GDM1 (cell line): ENCODE measurements at regions not wholly inside any gene's neighbourhood (a gene's known extent, or its start where the extent isn't known, plus 50 kb on each side); places are given as distances from the start of the nearest gene placed in this dataset.
"Not testable (repeated sequence)": the region's sequence is repeated elsewhere in the genome, so short reads cannot be mapped to it uniquely, and the experiment has no call there.

Experiments
- DNase-seq: peaks from one replicate; lab custom pipeline; 2025; lab: John Stamatoyannopoulos, UW

DNA sequence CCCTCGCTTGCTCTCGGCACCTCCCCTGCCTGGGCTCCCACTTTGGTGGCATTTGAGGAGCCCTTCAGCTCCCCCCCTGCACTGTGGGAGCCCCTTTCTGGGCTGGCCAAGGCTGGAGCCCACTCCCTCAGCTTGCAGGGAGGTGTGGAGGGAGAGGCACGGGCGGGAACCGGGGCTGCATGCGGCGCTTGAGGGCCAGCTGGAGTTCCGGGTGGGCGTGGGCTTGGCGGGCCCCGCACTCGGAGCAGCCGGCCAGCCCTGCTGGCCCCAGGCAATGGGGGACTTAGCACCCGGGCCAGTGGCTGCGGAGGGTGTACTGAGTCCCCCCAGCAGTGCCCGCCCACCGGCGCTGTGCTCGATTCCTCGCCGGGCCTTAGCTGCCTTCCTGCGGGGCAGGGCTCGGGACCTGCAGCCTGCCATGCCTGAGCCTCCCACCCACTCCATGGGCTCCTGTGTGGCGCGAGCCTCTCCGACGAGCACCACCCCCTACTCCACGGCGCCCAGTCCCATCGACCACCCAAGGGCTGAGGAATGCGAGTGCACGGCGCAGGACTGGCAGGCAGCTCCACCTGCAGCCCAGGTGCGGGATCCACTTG, 730.0 kb upstream of the SEMA6A start:
- DNase-seq = not testable (repeated sequence)

- DNase-seq = no peak
Measured at GRCh38 chr5:117302949-117303348, 728.3 kb upstream of the SEMA6A start.

- DNase-seq = no peak
Measured at GRCh38 chr5:117302473-117302872, 727.9 kb upstream of the SEMA6A start.

- no peak for DNase-seq
Measured at GRCh38 chr5:117299936-117300328, 725.3 kb upstream of the SEMA6A start.

- no peak for DNase-seq
Measured at GRCh38 chr5:117299224-117299935, 724.8 kb upstream of the SEMA6A start.

- no peak for DNase-seq
Measured at GRCh38 chr5:117296872-117297271, 722.2 kb upstream of the SEMA6A start.

DNA sequence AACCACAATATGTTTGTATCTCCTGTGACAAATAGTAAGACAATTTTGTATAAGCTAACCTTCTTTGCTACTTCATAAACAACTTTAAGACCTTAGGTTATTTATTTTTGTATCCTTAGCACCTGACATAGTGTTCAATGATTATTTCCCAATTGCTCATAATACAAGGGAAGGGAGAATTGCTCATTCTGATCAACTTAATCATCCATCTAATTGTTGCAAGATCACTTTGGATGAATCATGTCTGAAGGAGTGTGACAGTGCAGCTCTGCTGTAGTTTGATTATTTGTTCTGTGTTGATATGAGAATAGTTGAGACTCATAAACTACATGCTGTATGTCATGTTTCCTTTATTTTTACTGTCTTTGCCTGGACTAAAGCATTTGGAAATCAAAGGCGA, 721.3 kb upstream of the SEMA6A start:
- DNase-seq = no peak

GRCh38 chr5:117286813-117287212, 712.2 kb upstream of the SEMA6A start:
- no peak for DNase-seq

- no peak for DNase-seq
Measured at GRCh38 chr5:117271656-117272055, 697.0 kb upstream of the SEMA6A start.

GRCh38 chr5:117266280-117266679, 691.7 kb upstream of the SEMA6A start:
- DNase-seq = no peak

DNA sequence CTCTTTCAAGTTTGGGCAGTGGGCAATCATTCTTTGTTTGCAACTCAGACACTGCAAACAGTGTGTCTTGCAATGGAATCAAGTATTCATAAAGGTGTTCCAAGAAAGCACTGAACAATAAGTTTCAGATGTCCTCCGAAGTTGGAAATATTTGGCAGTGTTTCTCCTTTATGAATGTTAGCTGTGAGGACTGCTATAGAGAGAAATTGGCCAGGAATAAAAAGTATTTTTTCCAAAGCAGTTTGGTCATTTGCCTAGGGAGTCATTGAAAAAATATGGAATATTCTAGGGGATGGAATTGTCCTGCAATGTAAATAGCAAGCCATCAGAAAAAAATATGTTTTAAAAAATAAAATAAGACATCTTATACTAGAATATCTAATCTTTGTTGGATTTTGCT, 688.6 kb upstream of the SEMA6A start:
- DNase-seq = no peak

DNA sequence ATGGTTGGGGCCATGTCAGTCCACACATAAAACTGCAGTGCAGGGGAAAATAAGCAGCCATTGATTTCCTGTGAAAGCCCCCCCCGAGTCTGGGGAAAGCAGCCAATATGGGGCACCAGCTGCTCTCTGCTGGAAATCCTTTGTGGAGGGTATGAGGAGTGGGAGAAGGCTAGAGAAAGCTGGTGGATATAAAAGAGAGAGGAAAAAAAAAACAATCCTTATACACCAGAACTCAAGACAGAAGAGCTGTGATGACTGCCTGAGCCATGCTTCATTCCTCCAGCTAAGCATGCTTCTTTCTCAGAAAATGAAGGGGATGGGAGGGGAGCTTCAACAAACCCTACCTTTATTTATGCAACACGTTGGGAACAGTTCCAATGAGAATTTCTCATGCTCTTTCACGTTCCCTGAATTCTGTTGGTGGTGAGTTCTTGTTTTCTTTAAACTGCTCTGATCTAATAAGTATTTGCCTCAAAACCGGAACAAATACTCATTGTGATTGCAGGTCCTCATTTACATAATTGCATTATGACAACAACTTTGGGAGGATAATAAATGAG, 688.0 kb upstream of the SEMA6A start:
- no peak for DNase-seq

DNA sequence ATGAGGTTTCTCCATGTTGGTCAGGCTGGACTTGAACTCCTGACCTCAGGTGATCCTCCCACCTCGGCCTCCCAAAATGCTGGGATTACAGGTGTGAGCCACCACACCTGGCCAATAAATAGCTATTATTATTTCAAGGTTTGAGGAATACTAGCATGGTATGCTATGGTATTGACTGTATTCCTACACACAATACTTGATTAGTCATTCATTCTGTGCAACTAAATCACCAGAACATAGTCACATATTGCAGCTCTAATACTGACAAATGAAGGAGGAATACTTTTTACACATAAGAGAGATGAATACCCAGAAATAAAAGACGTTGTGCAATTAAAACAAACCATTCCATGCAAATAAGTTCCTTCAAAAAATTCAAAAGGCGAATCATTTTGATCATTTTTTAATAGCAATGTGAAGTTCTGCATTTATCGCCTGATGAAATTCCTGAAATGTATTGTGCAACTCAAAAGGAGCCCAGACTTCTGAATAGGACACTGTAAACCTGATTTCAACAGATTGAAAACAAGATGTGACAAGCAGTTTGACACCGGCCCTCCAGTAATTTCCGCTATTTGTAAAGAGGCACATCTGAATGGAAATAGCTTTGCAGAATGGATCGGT, 687.4 kb upstream of the SEMA6A start:
- DNase-seq = no peak

- no peak for DNase-seq
Measured at GRCh38 chr5:117255211-117256027, 680.8 kb upstream of the SEMA6A start.

GRCh38 chr5:117252566-117252965, 677.9 kb upstream of the SEMA6A start:
- no peak for DNase-seq

DNA sequence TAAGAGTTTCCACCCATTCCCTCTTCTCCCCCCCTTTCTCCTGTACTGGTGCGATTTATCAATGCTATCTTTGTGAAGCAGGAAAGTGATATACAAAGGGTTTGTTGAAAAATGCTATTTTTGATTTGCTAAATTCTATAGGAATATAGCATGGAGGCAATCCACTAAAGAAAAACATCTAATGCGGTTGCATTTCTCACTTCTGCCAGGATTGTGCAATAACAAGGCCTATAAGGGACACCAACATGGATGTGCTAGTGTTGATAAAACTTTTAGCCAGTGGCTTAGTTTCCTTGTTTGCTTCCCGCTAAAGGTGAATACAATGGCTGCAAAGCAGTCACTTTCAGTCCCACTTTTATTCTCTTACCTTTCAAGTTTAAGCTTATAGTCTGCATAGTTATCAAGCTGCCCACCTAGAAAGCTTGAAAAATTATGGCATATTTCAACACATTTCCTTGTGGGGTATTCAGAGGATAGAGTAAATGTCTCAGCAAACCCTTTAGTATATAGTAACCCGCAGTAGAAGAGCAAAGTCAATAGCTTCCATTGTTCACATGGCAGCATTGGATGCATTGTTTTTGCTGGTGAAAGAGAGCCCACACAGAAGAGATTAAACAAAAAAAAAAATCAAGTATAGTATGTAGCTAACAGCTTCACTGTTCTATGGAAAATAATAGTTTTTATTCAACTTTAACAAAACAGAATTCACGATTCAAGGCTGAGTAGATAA, 674.6 kb upstream of the SEMA6A start:
- no peak for DNase-seq

- DNase-seq = no peak
Measured at GRCh38 chr5:117246424-117246823, 671.8 kb upstream of the SEMA6A start.

GRCh38 chr5:117245130-117245529, 670.5 kb upstream of the SEMA6A start:
- no peak for DNase-seq

DNA sequence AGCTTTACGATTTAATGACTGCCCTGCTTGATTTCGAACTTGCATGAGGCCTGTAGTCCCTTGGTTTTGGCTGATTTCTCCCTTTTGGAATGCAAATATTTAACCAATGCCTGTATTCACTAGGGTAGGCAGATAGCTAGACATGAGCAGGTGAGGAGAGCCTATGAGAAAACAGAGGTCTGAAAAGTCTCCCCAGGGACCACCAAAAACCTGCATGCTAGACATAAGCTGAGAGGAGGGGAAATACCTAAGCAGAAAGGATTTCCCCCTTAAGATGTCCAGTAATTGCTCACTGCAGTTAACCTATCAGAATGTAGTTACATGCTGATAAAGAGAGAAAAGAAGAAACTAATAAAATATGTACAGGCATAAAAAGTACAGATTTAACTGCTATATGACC, 667.4 kb upstream of the SEMA6A start:
- no peak for DNase-seq

DNA sequence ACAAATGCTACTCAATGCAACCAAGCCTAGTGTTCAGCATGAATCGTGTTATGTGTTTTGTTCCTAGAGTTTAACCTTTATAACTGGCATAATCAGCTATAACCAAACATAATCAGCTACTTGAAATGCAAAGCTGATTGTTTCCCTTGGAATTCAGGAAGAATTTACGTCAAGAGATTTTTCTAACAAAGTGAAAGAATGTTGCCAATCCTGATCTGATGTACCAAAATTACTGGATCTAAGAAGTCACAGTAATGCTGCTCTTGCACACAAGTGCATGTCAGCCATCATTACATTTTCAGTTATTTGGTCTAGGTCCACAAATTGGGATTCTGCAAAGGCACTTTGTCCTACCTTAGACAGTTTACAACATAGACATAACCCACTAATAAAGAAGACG, 662.3 kb upstream of the SEMA6A start:
- DNase-seq = no peak

DNA sequence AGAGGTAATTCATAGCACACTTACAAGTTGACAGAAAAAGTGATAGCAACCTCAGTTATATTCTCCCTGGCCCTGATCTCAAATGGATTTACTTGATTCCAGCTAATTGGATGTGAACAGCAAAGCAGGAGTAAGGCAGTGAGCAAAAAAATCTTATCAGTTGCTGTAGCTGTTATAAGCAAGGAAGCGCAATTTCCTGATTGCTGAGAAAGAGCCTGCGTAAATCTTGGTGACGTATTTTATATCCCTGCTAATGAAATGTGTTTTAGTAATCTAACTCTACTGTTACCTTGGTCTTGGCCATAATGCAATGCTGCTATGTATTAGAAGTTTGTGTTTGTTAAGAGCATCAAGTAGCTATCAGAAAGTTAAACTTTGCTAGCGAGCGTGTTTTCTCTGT, 661.2 kb upstream of the SEMA6A start:
- DNase-seq = no peak

- DNase-seq = no peak
Measured at GRCh38 chr5:117230375-117230774, 655.8 kb upstream of the SEMA6A start.
